Fibroblast of lung (primary cell): ENCODE measurements at regions not wholly inside any gene's neighbourhood (a gene's known extent, or its start where the extent isn't known, plus 50 kb on each side); places are given as distances from the start of the nearest gene placed in this dataset.
"Not testable (repeated sequence)": the region's sequence is repeated elsewhere in the genome, so short reads cannot be mapped to it uniquely, and the experiment has no call there.

Experiments
- DNase-seq, 2 donors: peaks; one replicate each; pipeline versions ENCODE4 v3.0.0 to v3.0.0-alpha.2; 2010; ENCODE audit warnings: low read depth in 2 of 2
- H2AFZ ChIP-seq: 2 replicates; pipeline ENCODE4 v1.5.1; 2012; ENCODE audit warnings: low read length, control low read depth, inconsistent platforms
- H3K27ac ChIP-seq: 2 replicates; pipeline ENCODE4 v1.5.1; 2011; ENCODE audit warnings: low read length, control low read depth; ENCODE audit not compliant: insufficient read depth
- H3K27me3 ChIP-seq: 2 replicates; pipeline ENCODE4 v1.5.1; 2011; ENCODE audit warnings: mild to moderate bottlenecking, low read length; ENCODE audit not compliant: control insufficient read depth, insufficient read depth
- H3K36me3 ChIP-seq: 2 replicates; pipeline ENCODE4 v1.5.1; 2011; ENCODE audit warnings: low read length; ENCODE audit not compliant: control insufficient read depth, insufficient read depth
- H3K4me1 ChIP-seq: 2 replicates; pipeline ENCODE4 v1.5.1; 2011; ENCODE audit warnings: low read length; ENCODE audit not compliant: control insufficient read depth, insufficient read depth; ENCODE audit errors: extremely low read depth
- H3K4me2 ChIP-seq: 2 replicates; pipeline ENCODE4 v1.5.1; 2011; ENCODE audit warnings: low read length, control low read depth; ENCODE audit not compliant: insufficient read depth; ENCODE audit errors: extremely low read depth
- H3K4me3 ChIP-seq, 4 experiments: fragments of 200-600 bp in 1 of 4; sonication (generic) in 1 of 4; replicated peaks in 1 of 4; 2 replicates each; pipeline ENCODE4 v1.5.1; 2011 to 2016; ENCODE audit warnings: low read length in 4 of 4, low read depth in 3 of 4, mild to moderate bottlenecking in 3 of 4, control low read depth in 2 of 4, inconsistent platforms in 1 of 4, mixed read lengths in 1 of 4; ENCODE audit not compliant: insufficient read depth in 1 of 4; ENCODE audit errors: control extremely low read depth in 1 of 4
- H3K79me2 ChIP-seq: 2 replicates; pipeline ENCODE4 v1.5.1; 2012; ENCODE audit warnings: mild to moderate bottlenecking, low read length, inconsistent platforms; ENCODE audit not compliant: control insufficient read depth, insufficient read depth
- H3K9ac ChIP-seq: 2 replicates; pipeline ENCODE4 v1.5.1; 2011; ENCODE audit warnings: mild to moderate bottlenecking, low read length, control low read depth; ENCODE audit not compliant: insufficient read depth
- H3K9me3 ChIP-seq: 2 replicates; pipeline ENCODE4 v1.5.1; 2012; ENCODE audit warnings: low read depth, low read length; ENCODE audit not compliant: control insufficient read depth, insufficient read depth
- H4K20me1 ChIP-seq: 2 replicates; pipeline ENCODE4 v1.5.1; 2011; ENCODE audit warnings: low read length; ENCODE audit not compliant: control insufficient read depth, insufficient read depth; ENCODE audit errors: extremely low read depth
- CTCF ChIP-seq, 2 donors: IDR thresholded peaks in 1 of 2; conservative IDR thresholded peaks in 1 of 2; 1 replicate in 1 of 2; 2 replicates in 1 of 2; pipeline ENCODE4 v1.5.1; 2011 to 2012; ENCODE audit warnings: low read length in 2 of 2, control low read depth in 1 of 2, inconsistent platforms in 1 of 2, low read depth in 1 of 2, mild to moderate bottlenecking in 1 of 2
- EZH2 ChIP-seq: IDR thresholded peaks from 2 replicates; pipeline ENCODE4 v1.5.1; 2012; ENCODE audit warnings: low read length, control low read depth, mild to moderate bottlenecking; ENCODE audit errors: missing control alignments

DNA sequence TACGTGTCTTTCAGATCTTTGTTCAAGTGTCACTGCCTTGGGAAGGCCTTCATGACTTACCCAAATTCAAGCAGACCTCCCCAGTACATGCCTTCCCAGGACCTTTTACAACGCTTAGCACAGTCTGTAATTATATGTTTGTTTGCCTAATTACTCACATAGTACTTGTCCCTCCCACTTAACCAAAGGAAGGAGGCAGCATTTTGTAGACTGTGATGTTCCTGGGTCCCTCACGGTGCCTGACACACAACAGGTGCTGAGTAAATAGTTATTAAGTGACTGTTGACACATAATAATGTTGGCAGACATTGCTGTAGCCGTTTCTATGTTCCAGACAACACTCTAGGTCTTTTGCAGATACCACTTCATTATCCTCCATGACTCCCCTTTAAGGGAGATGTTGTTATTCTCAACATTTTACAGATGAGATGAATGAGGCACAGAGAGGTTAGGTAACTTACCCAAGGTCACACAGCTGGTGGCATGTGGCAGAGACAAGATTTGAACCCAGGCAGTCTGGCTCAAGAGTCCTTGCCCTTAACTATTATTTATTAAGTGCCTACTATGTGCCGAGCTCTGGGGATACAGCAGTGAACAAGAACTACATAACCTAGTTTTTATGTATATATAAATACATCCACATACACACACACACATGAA lies 130.7 kb downstream of the PHETA1 start:
- H3K27ac ChIP-seq: no peak overlapping the region
- no peaks in the 10 kb centered on the region for H3K79me2 ChIP-seq
- H3K4me3 ChIP-seq: no peak overlapping the region
- H3K9ac ChIP-seq: no peak overlapping the region
- DNase-seq: no peak
- H2AFZ ChIP-seq: no peak overlapping the region
- H3K27me3 ChIP-seq: no peaks in the 10 kb centered on the region
- H3K4me2 ChIP-seq: no peak overlapping the region
- H3K9me3 ChIP-seq: no peaks in the 10 kb centered on the region
- TF ChIP-seq EZH2: no peak
- no peaks in the 10 kb centered on the region for H3K4me1 ChIP-seq
- no peaks in the 10 kb centered on the region for H3K36me3 ChIP-seq
- H4K20me1 ChIP-seq: no peaks in the 10 kb centered on the region

- not testable (repeated sequence) for H4K20me1 ChIP-seq, DNase-seq
Measured at GRCh38 chr12:111234491-111234890, 134.4 kb downstream of the PHETA1 start.

DNA sequence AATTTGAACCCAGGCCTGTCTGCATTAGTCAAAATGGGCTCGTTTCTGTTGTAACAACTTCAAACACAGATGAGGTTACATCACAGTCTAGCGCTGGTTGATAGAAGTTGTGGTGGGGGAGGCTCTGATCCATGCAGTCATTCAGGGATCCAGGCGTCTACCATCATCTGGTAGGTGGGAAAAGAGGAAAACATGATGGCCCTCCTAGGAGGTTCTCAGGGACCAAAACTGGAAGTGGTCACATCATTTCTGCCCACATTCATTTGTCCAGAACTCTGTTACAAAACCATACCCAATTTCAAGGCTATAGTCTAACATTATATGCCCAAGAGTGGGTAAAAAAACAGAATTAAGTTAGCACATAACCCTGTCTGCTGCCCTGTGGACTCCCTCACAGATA lies 135.1 kb downstream of the PHETA1 start:
- no peak overlapping the region for H3K4me2 ChIP-seq
- no peak overlapping the region for H3K27ac ChIP-seq
- no peak for TF ChIP-seq EZH2
- H3K79me2 ChIP-seq: no peaks in the 10 kb centered on the region
- no peaks in the 10 kb centered on the region for H3K4me1 ChIP-seq
- H3K4me3 ChIP-seq: no peak overlapping the region
- no peaks in the 10 kb centered on the region for H3K27me3 ChIP-seq
- H4K20me1 ChIP-seq: no peaks in the 10 kb centered on the region
- no peak for DNase-seq
- no peak overlapping the region for H2AFZ ChIP-seq
- H3K36me3 ChIP-seq: no peaks in the 10 kb centered on the region
- no peaks in the 10 kb centered on the region for H3K9me3 ChIP-seq
- H3K9ac ChIP-seq: no peak overlapping the region

More at GRCh38 chr12:111234491-111234890, 134.4 kb downstream of the PHETA1 start:
- H3K9ac ChIP-seq, H3K4me3 ChIP-seq, H3K27ac ChIP-seq, H3K4me1 ChIP-seq, H3K27me3 ChIP-seq, H2AFZ ChIP-seq, H3K4me2 ChIP-seq, H3K79me2 ChIP-seq, H3K36me3 ChIP-seq, H3K9me3 ChIP-seq: not testable (repeated sequence)

DNA sequence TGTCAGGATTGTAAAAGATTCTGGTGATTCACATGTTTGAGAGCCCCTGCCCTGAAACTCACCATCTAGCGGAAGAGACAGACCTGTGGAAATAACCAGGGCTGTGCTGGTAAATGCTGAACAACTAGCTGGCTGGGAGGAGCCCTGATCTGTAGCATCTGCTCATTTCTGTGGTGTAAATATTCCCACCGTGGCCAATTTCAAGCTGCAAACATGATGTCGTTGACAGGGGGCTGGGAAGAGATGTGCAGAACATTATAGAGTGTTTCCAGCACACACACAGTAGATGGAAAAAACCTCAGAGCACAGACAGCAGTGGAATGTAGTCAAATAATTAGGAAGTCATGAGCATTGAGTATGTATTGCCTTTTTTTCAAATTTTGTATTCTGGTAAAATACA lies 138.2 kb downstream of the PHETA1 start:
- no peaks in the 10 kb centered on the region for H3K9me3 ChIP-seq
- no peak for TF ChIP-seq CTCF (conservative IDR thresholded peaks at IDR 0.05 in 1 of 2, IDR thresholded peaks at IDR 0.05 in 1 of 2; ENCODE audit: low read depth in 1 of 2, low read length in 2 of 2)
- no peak for TF ChIP-seq EZH2
- no peak overlapping the region for H2AFZ ChIP-seq
- H3K4me3 ChIP-seq: no peak overlapping the region
- no peaks in the 10 kb centered on the region for H3K36me3 ChIP-seq
- no peak overlapping the region for H3K9ac ChIP-seq
- no peak overlapping the region for H3K27ac ChIP-seq
- no peaks in the 10 kb centered on the region for H3K79me2 ChIP-seq
- no peaks in the 10 kb centered on the region for H3K27me3 ChIP-seq
- DNase-seq: no peak
- no peaks in the 10 kb centered on the region for H3K4me1 ChIP-seq
- no peak overlapping the region for H3K4me2 ChIP-seq
- no peaks in the 10 kb centered on the region for H4K20me1 ChIP-seq
